SK-N-SH (cell line): ENCODE measurements at regions not wholly inside any gene's neighbourhood (a gene's known extent, or its start where the extent isn't known, plus 50 kb on each side); places are given as distances from the start of the nearest gene placed in this dataset.

Experiments
- CTCF ChIA-PET: fragments of 300-600, 350-600 bp; formaldehyde crosslinking; extraction: SDS; loops from one replicate; lab custom pipeline; 2021; lab: Yijun Ruan, JAX
- POLR2A ChIA-PET: fragments of 350-600 bp; sonication (Branson Sonifier 250); formaldehyde crosslinking; extraction: SDS; loops from one replicate; lab custom pipeline; 2020; ENCODE audit warnings: antibody characterized with exemption, inconsistent platforms; lab: Yijun Ruan, JAX
- DNase-seq: peaks from one replicate; pipeline ENCODE4 v3.0.0; 2012
- H2AFZ ChIP-seq: fragments of 200-600 bp; sonication (generic); 2 replicates; pipeline ENCODE4 v1.8.1; 2016; ENCODE audit warnings: antibody characterized with exemption, mild to moderate bottlenecking, low read depth
- H3F3A ChIP-seq: fragments of 200-600 bp; sonication (generic); replicated peaks from 2 replicates; pipeline ENCODE3; 2016; ENCODE audit warnings: antibody characterized with exemption, mild to moderate bottlenecking; ENCODE audit not compliant: insufficient read depth
- H3K27ac ChIP-seq, 2 experiments: fragments of 200-500 bp in 1 of 2; fragments of 200-600 bp in 1 of 2; sonication (Bioruptor generic) in 1 of 2; sonication (generic), shearing (Covaris generic) in 1 of 2; 2 replicates each; pipeline versions ENCODE4 v1.5.1 to v1.6.1; 2014 to 2016; ENCODE audit warnings: low read depth in 2 of 2, inconsistent platforms in 1 of 2, low read length in 1 of 2, mild to moderate bottlenecking in 1 of 2, mixed read lengths in 1 of 2
- H3K27me3 ChIP-seq: fragments of 200-600 bp; sonication (generic), shearing (Covaris generic); 2 replicates; pipeline ENCODE4 v1.6.1; 2016; ENCODE audit warnings: mixed run types; ENCODE audit not compliant: insufficient read depth
- H3K36me3 ChIP-seq, 2 experiments: fragments of 200-500 bp in 1 of 2; fragments of 200-600 bp in 1 of 2; sonication (Bioruptor generic) in 1 of 2; sonication (generic) in 1 of 2; replicated peaks in 1 of 2; 2 replicates each; pipeline versions ENCODE3 to v1.5.1; 2014 to 2016; ENCODE audit warnings: low read length in 1 of 2, mild to moderate bottlenecking in 1 of 2; ENCODE audit not compliant: insufficient read depth in 2 of 2, control insufficient read depth in 1 of 2
- H3K4me1 ChIP-seq, 2 experiments: fragments of 200-500 bp in 1 of 2; fragments of 200-600 bp in 1 of 2; sonication (Bioruptor generic) in 1 of 2; sonication (generic), shearing (Covaris generic) in 1 of 2; 2 replicates each; pipeline versions ENCODE4 v1.5.1 to v1.6.1; 2014 to 2016; ENCODE audit warnings: low read depth in 1 of 2, low read length in 1 of 2, mixed run types in 1 of 2; ENCODE audit not compliant: insufficient read depth in 2 of 2, control insufficient read depth in 1 of 2
- H3K4me2 ChIP-seq: fragments of 200-600 bp; sonication (generic), shearing (Covaris generic); 2 replicates; pipeline ENCODE4 v1.6.1; 2017; ENCODE audit warnings: mixed run types
- H3K4me3 ChIP-seq, 2 experiments: fragments of 200-500 bp in 1 of 2; fragments of 200-600 bp in 1 of 2; sonication (Bioruptor generic) in 1 of 2; sonication (generic), shearing (Covaris generic) in 1 of 2; 2 replicates each; pipeline versions ENCODE4 v1.5.1 to v1.8.1; 2014 to 2016; ENCODE audit warnings: low read depth in 2 of 2, inconsistent platforms in 1 of 2, low read length in 1 of 2, mild to moderate bottlenecking in 1 of 2, mixed read lengths in 1 of 2, moderate library complexity in 1 of 2
- H3K79me2 ChIP-seq: fragments of 200-600 bp; sonication (generic); 2 replicates; pipeline ENCODE4 v1.8.1; 2017; ENCODE audit warnings: mild to moderate bottlenecking; ENCODE audit not compliant: insufficient read depth
- H3K9ac ChIP-seq: fragments of 200-600 bp; sonication (generic); 2 replicates; pipeline ENCODE4 v1.6.1; 2017; ENCODE audit warnings: mixed run types
- H3K9me2 ChIP-seq: fragments of 200-600 bp; sonication (generic); 2 replicates; pipeline ENCODE4 v1.6.1; 2017; ENCODE audit warnings: mixed run types
- H3K9me3 ChIP-seq: fragments of 200-600 bp; sonication (generic); 2 replicates; pipeline ENCODE4 v1.6.1; 2017; ENCODE audit warnings: mixed run types, mild to moderate bottlenecking, moderate library complexity
- H4K20me1 ChIP-seq: fragments of 200-600 bp; sonication (generic); 2 replicates; pipeline ENCODE4 v1.6.1; 2017; ENCODE audit warnings: mild to moderate bottlenecking, mixed run types; ENCODE audit not compliant: insufficient read depth
- EP300 ChIP-seq, 2 experiments: IDR thresholded peaks; 2 replicates each; pipeline versions ENCODE4 v1.4.0 to v1.6.1; 2012; ENCODE audit warnings: borderline replicate concordance in 1 of 2, low read depth in 1 of 2, low read length in 1 of 2
- FOXM1 ChIP-seq: IDR thresholded peaks from 2 replicates; pipeline ENCODE4 v1.4.0; 2012; ENCODE audit warnings: low read depth, mild to moderate bottlenecking
- GABPA ChIP-seq: IDR thresholded peaks from 2 replicates; pipeline ENCODE4 v1.4.0; 2012; ENCODE audit warnings: low read depth, mild to moderate bottlenecking
- GATA2 ChIP-seq: sonication (generic); formaldehyde crosslinking; IDR thresholded peaks from 2 replicates; pipeline ENCODE4 v1.5.0; 2020; ENCODE audit warnings: mild to moderate bottlenecking, missing genetic modification reagents
- MXI1 ChIP-seq: IDR thresholded peaks from 2 replicates; pipeline ENCODE4 v1.6.1; 2012; ENCODE audit warnings: mild to moderate bottlenecking, low read depth, low read length, improper control_type of control experiment
- NRF1 ChIP-seq: IDR thresholded peaks from 2 replicates; pipeline ENCODE4 v1.6.1; 2012; ENCODE audit warnings: low read depth, mild to moderate bottlenecking, low read length
- POLR2AphosphoS5 ChIP-seq: IDR thresholded peaks from 2 replicates; pipeline ENCODE4 v1.6.1; 2012; ENCODE audit warnings: low read depth, low read length
- RAD21 ChIP-seq: IDR thresholded peaks from 2 replicates; pipeline ENCODE4 v1.6.1; 2012; ENCODE audit warnings: mild to moderate bottlenecking, low read length
- SIN3A ChIP-seq: IDR thresholded peaks from 2 replicates; pipeline ENCODE4 v1.6.1; 2012; ENCODE audit warnings: low read depth, mild to moderate bottlenecking, low read length, moderate library complexity, borderline replicate concordance
- TAF1 ChIP-seq: IDR thresholded peaks from 2 replicates; pipeline ENCODE4 v1.6.1; 2012; ENCODE audit warnings: low read depth, mild to moderate bottlenecking, low read length, moderate library complexity, borderline replicate concordance
- TCF12 ChIP-seq: IDR thresholded peaks from 2 replicates; pipeline ENCODE4 v1.4.0; 2012
- TEAD4 ChIP-seq: IDR thresholded peaks from 2 replicates; pipeline ENCODE4 v1.4.0; 2012; ENCODE audit warnings: mild to moderate bottlenecking, borderline replicate concordance; ENCODE audit not compliant: insufficient read depth
- WGBS: methylation state at CpG from one replicate; pipeline ENCODE4 v1.1.6; 2017; ENCODE audit warnings: low lambda C conversion rate; 5-methylcytosine and 5-hydroxymethylcytosine counted together
- TF ChIP-seq, protein P1 (sequence below): IDR thresholded peaks from 2 replicates; pipeline ENCODE4 v1.6.1; 2012; ENCODE audit warnings: mild to moderate bottlenecking, low read depth, low read length, moderate library complexity
- TF ChIP-seq, protein P2 (sequence below): fragments of 150-350 bp; IDR thresholded peaks from 2 replicates; pipeline ENCODE4 v1.6.1; 2016; ENCODE audit warnings: mild to moderate bottlenecking, low read depth, low read length
- TF ChIP-seq, protein P3 (sequence below): IDR thresholded peaks from 2 replicates; pipeline ENCODE4 v1.4.0; 2012; ENCODE audit warnings: low read depth, borderline replicate concordance

DNA sequence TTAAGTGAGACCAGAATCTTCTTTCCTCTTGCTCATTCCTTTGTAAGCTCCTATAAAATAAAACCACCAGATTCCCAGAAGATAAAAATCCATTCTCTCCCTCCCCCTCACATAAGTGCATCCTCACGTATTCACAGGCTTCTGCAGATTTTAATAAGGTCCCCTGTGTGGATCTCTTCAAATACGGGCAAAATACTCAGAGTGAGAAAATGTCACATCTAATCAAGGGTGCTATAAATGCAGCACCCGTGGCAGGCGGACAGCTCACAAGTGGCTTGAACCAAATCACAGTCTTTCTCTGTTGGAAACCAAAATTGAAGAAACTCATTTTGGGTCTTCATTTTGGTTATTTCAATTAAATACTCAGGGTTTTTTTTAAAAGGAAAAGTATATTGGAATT is 212.9 kb upstream of the CMC1 start:
- POLR2A ChIA-PET: no interaction called here
- no peak for DNase-seq
- Histone ChIP-seq H3K36me3 (no peaks in the 10 kb centered on the region), H3K4me1 (no peaks in the 10 kb centered on the region), H3K27ac (no peak overlapping the region), H3K79me2 (no peaks in the 10 kb centered on the region), H3F3A (no peaks in the 10 kb centered on the region), H4K20me1 (no peaks in the 10 kb centered on the region), H3K27me3 (no peaks in the 10 kb centered on the region), H3K9ac (no peak overlapping the region)
- CTCF ChIA-PET: interaction anchor here (0.7 kb wide), 1 partner anchor 26 kb away, joined by 3 read pairs; no protein-coding TSS in a partner anchor
- TF ChIP-seq MXI1: no peak
- TF ChIP-seq TCF12: no peak
- TF ChIP-seq, protein P1, sequence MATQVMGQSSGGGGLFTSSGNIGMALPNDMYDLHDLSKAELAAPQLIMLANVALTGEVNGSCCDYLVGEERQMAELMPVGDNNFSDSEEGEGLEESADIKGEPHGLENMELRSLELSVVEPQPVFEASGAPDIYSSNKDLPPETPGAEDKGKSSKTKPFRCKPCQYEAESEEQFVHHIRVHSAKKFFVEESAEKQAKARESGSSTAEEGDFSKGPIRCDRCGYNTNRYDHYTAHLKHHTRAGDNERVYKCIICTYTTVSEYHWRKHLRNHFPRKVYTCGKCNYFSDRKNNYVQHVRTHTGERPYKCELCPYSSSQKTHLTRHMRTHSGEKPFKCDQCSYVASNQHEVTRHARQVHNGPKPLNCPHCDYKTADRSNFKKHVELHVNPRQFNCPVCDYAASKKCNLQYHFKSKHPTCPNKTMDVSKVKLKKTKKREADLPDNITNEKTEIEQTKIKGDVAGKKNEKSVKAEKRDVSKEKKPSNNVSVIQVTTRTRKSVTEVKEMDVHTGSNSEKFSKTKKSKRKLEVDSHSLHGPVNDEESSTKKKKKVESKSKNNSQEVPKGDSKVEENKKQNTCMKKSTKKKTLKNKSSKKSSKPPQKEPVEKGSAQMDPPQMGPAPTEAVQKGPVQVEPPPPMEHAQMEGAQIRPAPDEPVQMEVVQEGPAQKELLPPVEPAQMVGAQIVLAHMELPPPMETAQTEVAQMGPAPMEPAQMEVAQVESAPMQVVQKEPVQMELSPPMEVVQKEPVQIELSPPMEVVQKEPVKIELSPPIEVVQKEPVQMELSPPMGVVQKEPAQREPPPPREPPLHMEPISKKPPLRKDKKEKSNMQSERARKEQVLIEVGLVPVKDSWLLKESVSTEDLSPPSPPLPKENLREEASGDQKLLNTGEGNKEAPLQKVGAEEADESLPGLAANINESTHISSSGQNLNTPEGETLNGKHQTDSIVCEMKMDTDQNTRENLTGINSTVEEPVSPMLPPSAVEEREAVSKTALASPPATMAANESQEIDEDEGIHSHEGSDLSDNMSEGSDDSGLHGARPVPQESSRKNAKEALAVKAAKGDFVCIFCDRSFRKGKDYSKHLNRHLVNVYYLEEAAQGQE: 0 out of 2 replicates have a peak, but pooled peaks have one; percentile 17
- TF ChIP-seq, protein P2, sequence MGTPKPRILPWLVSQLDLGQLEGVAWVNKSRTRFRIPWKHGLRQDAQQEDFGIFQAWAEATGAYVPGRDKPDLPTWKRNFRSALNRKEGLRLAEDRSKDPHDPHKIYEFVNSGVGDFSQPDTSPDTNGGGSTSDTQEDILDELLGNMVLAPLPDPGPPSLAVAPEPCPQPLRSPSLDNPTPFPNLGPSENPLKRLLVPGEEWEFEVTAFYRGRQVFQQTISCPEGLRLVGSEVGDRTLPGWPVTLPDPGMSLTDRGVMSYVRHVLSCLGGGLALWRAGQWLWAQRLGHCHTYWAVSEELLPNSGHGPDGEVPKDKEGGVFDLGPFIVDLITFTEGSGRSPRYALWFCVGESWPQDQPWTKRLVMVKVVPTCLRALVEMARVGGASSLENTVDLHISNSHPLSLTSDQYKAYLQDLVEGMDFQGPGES: no peak
- TF ChIP-seq, all 33 proteins: peak for 1
- Histone ChIP-seq H3K4me2 (no peak overlapping the region), H2AFZ (no peak overlapping the region), H3K4me3 (no peak overlapping the region), H3K9me2 (no peaks in the 10 kb centered on the region), H3K9me3 (no peaks in the 10 kb centered on the region)
- 0% methylated on average over 4 of the region's 4 CpGs for WGBS

DNA sequence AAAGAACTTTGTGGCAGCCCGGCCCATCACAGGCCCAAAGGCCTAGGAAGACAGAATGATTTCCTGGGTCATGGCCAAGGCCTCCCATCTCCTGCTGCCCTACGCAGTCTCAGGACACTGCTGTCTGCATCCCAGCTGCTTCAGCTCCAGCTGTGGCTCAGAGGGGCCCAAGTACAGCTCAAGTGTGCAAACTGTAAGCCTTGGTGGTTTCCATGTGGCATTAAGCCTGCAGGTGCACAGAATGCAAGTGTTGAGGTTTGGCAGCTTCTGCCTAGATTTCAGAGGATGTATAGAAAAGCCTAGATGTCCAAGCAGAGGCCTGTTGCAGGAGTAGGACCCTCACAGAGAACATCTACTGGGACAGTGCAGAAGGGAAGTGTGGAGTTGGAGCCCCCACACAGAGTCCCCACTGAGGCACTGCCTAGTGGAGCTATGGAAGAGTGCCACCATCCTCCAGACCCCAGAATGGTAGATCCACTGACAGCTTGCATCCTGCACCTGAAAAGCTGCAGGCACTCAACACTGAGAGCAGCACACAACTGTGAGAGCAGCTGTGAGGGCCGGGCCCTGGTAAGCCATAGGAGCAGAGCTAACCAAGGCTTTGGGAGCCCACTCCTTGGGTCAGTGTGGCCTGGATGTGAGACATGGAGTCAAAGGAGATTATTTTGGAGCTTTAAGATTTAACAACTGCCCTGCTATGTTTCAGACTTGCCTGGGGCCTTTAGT is 208.2 kb upstream of the CMC1 start:
- CTCF ChIA-PET: no interaction called here
- POLR2A ChIA-PET: no interaction called here
- DNase-seq: no peak
- TF ChIP-seq NRF1 (no peak), TEAD4 (no peak), SIN3A (no peak), RAD21 (no peak), POLR2AphosphoS5 (no peak), GATA2 (no peak), EP300 (IDR thresholded peaks at IDR 0.05; ENCODE audit: borderline replicate concordance in 1 of 2, low read depth in 1 of 2, low read length in 1 of 2) (no peak), TCF12 (no peak), FOXM1 (no peak), TAF1 (no peak), GABPA (no peak)
- TF ChIP-seq, protein P3, sequence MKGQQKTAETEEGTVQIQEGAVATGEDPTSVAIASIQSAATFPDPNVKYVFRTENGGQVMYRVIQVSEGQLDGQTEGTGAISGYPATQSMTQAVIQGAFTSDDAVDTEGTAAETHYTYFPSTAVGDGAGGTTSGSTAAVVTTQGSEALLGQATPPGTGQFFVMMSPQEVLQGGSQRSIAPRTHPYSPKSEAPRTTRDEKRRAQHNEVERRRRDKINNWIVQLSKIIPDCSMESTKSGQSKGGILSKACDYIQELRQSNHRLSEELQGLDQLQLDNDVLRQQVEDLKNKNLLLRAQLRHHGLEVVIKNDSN: no peak
- TF ChIP-seq, protein P2: no peak
- TF ChIP-seq, protein P1: no peak

More for the DNA sequence above, 208.2 kb upstream of the CMC1 start:
- no peak overlapping the region for H3K4me2 ChIP-seq
- H2AFZ ChIP-seq: no peak overlapping the region
- H3K9me3 ChIP-seq: no peaks in the 10 kb centered on the region
- no peaks in the 10 kb centered on the region for H3K36me3 ChIP-seq
- no peaks in the 10 kb centered on the region for H3K27me3 ChIP-seq
- H3K9ac ChIP-seq: no peak overlapping the region
- H3K27ac ChIP-seq: no peak overlapping the region
- no peaks in the 10 kb centered on the region for H3F3A ChIP-seq
- no peaks in the 10 kb centered on the region for H3K79me2 ChIP-seq
- no peaks in the 10 kb centered on the region for H3K4me1 ChIP-seq
- H3K4me3 ChIP-seq: no peak overlapping the region
- H3K9me2 ChIP-seq: no peaks in the 10 kb centered on the region
- WGBS: 13% methylated on average over 3 of the region's 3 CpGs
- H4K20me1 ChIP-seq: no peaks in the 10 kb centered on the region
